GM18861 (cell line): ENCODE measurements at regions not wholly inside any gene's neighbourhood (a gene's known extent, or its start where the extent isn't known, plus 50 kb on each side); places are given as distances from the start of the nearest gene placed in this dataset.
"Not testable (repeated sequence)": the region's sequence is repeated elsewhere in the genome, so short reads cannot be mapped to it uniquely, and the experiment has no call there.

ENCODE experiments used
- ATAC-seq: cut with Tn5 transposase; IDR thresholded peaks from one replicate; pipeline ENCODE4 v1.9.1; 2021; ENCODE audit not compliant: unreplicated experiment

GRCh38 chr5:63127054-63127453, 548.4 kb downstream of the LRRC70 start:
- ATAC-seq, result no peak

GRCh38 chr5:63125862-63126261, 547.2 kb downstream of the LRRC70 start:
- peak; percentile 77 for ATAC-seq

GRCh38 chr5:63125392-63125791, 546.8 kb downstream of the LRRC70 start:
- ATAC-seq, result no peak

GRCh38 chr5:63124266-63124665, 545.6 kb downstream of the LRRC70 start:
- no peak for ATAC-seq

- no peak for ATAC-seq
Observed at GRCh38 chr5:63121471-63121870, 542.9 kb downstream of the LRRC70 start.

- no peak for ATAC-seq
Observed at GRCh38 chr5:63118221-63118620, 539.6 kb downstream of the LRRC70 start.

- no peak for ATAC-seq
Observed at GRCh38 chr5:63111891-63112290, 533.3 kb downstream of the LRRC70 start.

- ATAC-seq, result no peak
Observed at GRCh38 chr5:63101870-63102269, 523.3 kb downstream of the LRRC70 start.

- ATAC-seq, result no peak
Observed at GRCh38 chr5:63097286-63097685, 518.7 kb downstream of the LRRC70 start.

GRCh38 chr5:63094730-63095129, 516.1 kb downstream of the LRRC70 start:
- no peak for ATAC-seq

GRCh38 chr5:63089147-63089546, 510.5 kb downstream of the LRRC70 start:
- ATAC-seq, result no peak

- no peak for ATAC-seq
Observed at GRCh38 chr5:63085561-63085960, 506.9 kb downstream of the LRRC70 start.

GRCh38 chr5:63083689-63084088, 505.1 kb downstream of the LRRC70 start:
- not testable (repeated sequence) for ATAC-seq

- no peak for ATAC-seq
Observed at GRCh38 chr5:63081402-63081801, 502.8 kb downstream of the LRRC70 start.

- ATAC-seq, result no peak
Observed at GRCh38 chr5:63070001-63070400, 491.4 kb downstream of the LRRC70 start.

GRCh38 chr5:63055421-63055820, 476.8 kb downstream of the LRRC70 start:
- ATAC-seq, result no peak

GRCh38 chr5:63053019-63053638, 474.5 kb downstream of the LRRC70 start:
- ATAC-seq, result no peak

- ATAC-seq, result no peak
Observed at GRCh38 chr5:63050916-63051315, 472.3 kb downstream of the LRRC70 start.

- no peak for ATAC-seq
Observed at GRCh38 chr5:63049935-63050334, 471.3 kb downstream of the LRRC70 start.

GRCh38 chr5:63043792-63044191, 465.2 kb downstream of the LRRC70 start:
- ATAC-seq, result no peak

GRCh38 chr5:63032343-63032742, 453.7 kb downstream of the LRRC70 start:
- no peak for ATAC-seq

- ATAC-seq, result no peak
Observed at GRCh38 chr5:63029891-63030290, 451.3 kb downstream of the LRRC70 start.

- ATAC-seq, result peak; percentile 44
Observed at GRCh38 chr5:63025679-63026078, 447.1 kb downstream of the LRRC70 start.
